Mesendoderm (in vitro differentiated cells): ENCODE measurements at regions not wholly inside any gene's neighbourhood (a gene's known extent, or its start where the extent isn't known, plus 50 kb on each side); places are given as distances from the start of the nearest gene placed in this dataset.

Experiments used
- DNase-seq: peaks from one replicate; pipeline ENCODE4 v3.0.0; 2013
- H2AK5ac ChIP-seq: 2 replicates; pipeline ENCODE4 v1.6.1; 2013; ENCODE audit warnings: low read length, inconsistent platforms
- H2BK120ac ChIP-seq: 2 replicates; pipeline ENCODE4 v1.6.1; 2013; ENCODE audit warnings: low read depth, mild to moderate bottlenecking, low read length, moderate library complexity, mixed read lengths
- H2BK15ac ChIP-seq: replicated peaks from 2 replicates; pipeline ENCODE4 v1.6.1; 2013; ENCODE audit warnings: low read depth, mild to moderate bottlenecking, moderate library complexity
- H2BK5ac ChIP-seq: 2 replicates; pipeline ENCODE4 v1.6.1; 2013; ENCODE audit warnings: low read length, inconsistent platforms
- H3K18ac ChIP-seq: 2 replicates; pipeline ENCODE4 v1.6.1; 2013; ENCODE audit warnings: mild to moderate bottlenecking, low read length, mixed read lengths
- H3K23ac ChIP-seq: one replicate; pipeline ENCODE4 v1.6.1; 2013; ENCODE audit warnings: low read length
- H3K27ac ChIP-seq: 2 replicates; pipeline ENCODE4 v1.5.1; 2013; ENCODE audit warnings: low read depth, mild to moderate bottlenecking, inconsistent platforms, low read length, moderate library complexity
- H3K27me3 ChIP-seq: 2 replicates; pipeline ENCODE4 v1.6.1; 2013; ENCODE audit warnings: low read length, control low read depth, mild to moderate bottlenecking, inconsistent platforms; ENCODE audit not compliant: insufficient read depth, poor library complexity
- H3K36me3 ChIP-seq: 2 replicates; pipeline ENCODE4 v1.6.1; 2013; ENCODE audit warnings: low read length, inconsistent platforms; ENCODE audit not compliant: control insufficient read depth, insufficient read depth
- H3K4ac ChIP-seq: one replicate; pipeline ENCODE4 v1.6.1; 2013; ENCODE audit warnings: low read depth, mild to moderate bottlenecking, low read length, moderate library complexity
- H3K4me1 ChIP-seq: 2 replicates; pipeline ENCODE4 v1.6.1; 2013; ENCODE audit warnings: low read depth, low read length, inconsistent platforms; ENCODE audit not compliant: control insufficient read depth
- H3K4me2 ChIP-seq: 2 replicates; pipeline ENCODE4 v1.6.1; 2013; ENCODE audit warnings: low read length
- H3K4me3 ChIP-seq: 2 replicates; pipeline ENCODE4 v1.5.1; 2013; ENCODE audit warnings: mild to moderate bottlenecking, low read length
- H3K56ac ChIP-seq: one replicate; pipeline ENCODE4 v1.6.1; 2013; ENCODE audit warnings: low read length
- H3K79me1 ChIP-seq: 2 replicates; pipeline ENCODE4 v1.6.1; 2013; ENCODE audit warnings: low read length, inconsistent platforms
- H3K79me2 ChIP-seq: 2 replicates; pipeline ENCODE4 v1.6.1; 2013; ENCODE audit warnings: mild to moderate bottlenecking, low read length; ENCODE audit not compliant: control insufficient read depth, insufficient read depth
- H3K9ac ChIP-seq: 2 replicates; pipeline ENCODE4 v1.6.1; 2013; ENCODE audit warnings: low read length, inconsistent platforms
- H4K5ac ChIP-seq: one replicate; pipeline ENCODE4 v1.6.1; 2013; ENCODE audit warnings: low read length
- H4K8ac ChIP-seq: one replicate; pipeline ENCODE4 v1.6.1; 2013; ENCODE audit warnings: low read depth, mild to moderate bottlenecking, control low read depth, low read length, moderate library complexity
- WGBS: extraction: QIAGEN DNeasy Blood & Tissue Kit; methylation state at CpG from one replicate; pipeline ENCODE4 v1.1.7; 2013; ENCODE audit warnings: low lambda C conversion rate, missing lambda C conversion rate; ENCODE audit not compliant: insufficient coverage; ENCODE audit errors: extremely low coverage; 5-methylcytosine and 5-hydroxymethylcytosine counted together

GRCh38 chr20:11248687-11249638 lies 575.2 kb upstream of the JAG1 start:
- Histone ChIP-seq H4K8ac (no peak overlapping the region), H2BK5ac (peak overlapping the region; percentile 2), H3K36me3 (no peaks in the 10 kb centered on the region), H3K27ac (no peak overlapping the region), H3K18ac (peak overlapping the region; percentile 31), H2AK5ac (no peak overlapping the region), H3K79me2 (no peaks in the 10 kb centered on the region), H3K4me3 (no peak overlapping the region), H2BK15ac (no peak overlapping the region), H4K5ac (no peak overlapping the region), H3K27me3 (no peaks in the 10 kb centered on the region), H3K4ac (no peak overlapping the region), H2BK120ac (peak overlapping the region; percentile 73), H3K79me1 (no peaks in the 10 kb centered on the region), H3K4me2 (no peak overlapping the region), H3K56ac (no peak overlapping the region), H3K23ac (no peak overlapping the region), H3K9ac (no peak overlapping the region), H3K4me1 (peaks cover 16% of the 10 kb centered on the region)
- peak; percentile 97 for DNase-seq
- no CpG with 5 or more reads among the region's 9 CpGs for WGBS

GRCh38 chr20:11249683-11250082 lies 575.9 kb upstream of the JAG1 start:
- Histone ChIP-seq H3K36me3 (no peaks in the 10 kb centered on the region), H3K79me1 (no peaks in the 10 kb centered on the region), H3K23ac (no peak overlapping the region), H3K56ac (no peak overlapping the region), H2BK5ac (no peak overlapping the region), H3K18ac (peak overlapping the region; percentile 31), H2AK5ac (no peak overlapping the region), H3K4me1 (peaks cover 16% of the 10 kb centered on the region), H4K5ac (no peak overlapping the region), H3K27ac (no peak overlapping the region), H3K4ac (no peak overlapping the region), H2BK120ac (no peak overlapping the region), H4K8ac (no peak overlapping the region), H3K27me3 (no peaks in the 10 kb centered on the region), H3K79me2 (no peaks in the 10 kb centered on the region), H3K9ac (no peak overlapping the region), H3K4me2 (no peak overlapping the region), H2BK15ac (no peak overlapping the region), H3K4me3 (no peak overlapping the region)
- DNase-seq, result no peak
- WGBS, result no CpG with 5 or more reads among the region's 2 CpGs

DNA sequence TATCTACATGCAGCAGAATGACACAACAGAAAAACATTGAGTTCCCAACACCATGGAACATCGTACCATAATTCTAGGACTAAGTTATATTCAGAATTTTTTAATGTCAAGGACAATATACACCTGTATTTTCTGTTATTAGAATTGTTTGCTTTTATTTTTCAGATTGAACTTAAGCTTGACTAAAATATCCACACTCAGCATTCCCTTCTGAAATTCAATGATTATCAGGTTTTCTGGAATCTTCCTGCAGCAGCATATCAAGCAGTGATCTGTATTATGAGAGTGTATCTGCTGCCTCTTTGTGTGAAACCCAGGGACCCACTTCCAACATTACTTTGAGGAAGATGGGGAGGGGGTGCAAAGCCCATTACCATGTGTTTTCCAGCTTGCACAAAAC lies 578.6 kb upstream of the JAG1 start:
- H3K4me3 ChIP-seq, result no peak overlapping the region
- H4K5ac ChIP-seq, result no peak overlapping the region
- no peak overlapping the region for H2BK5ac ChIP-seq
- no peak overlapping the region for H3K23ac ChIP-seq
- no peaks in the 10 kb centered on the region for H3K79me1 ChIP-seq
- H2BK15ac ChIP-seq, result no peak overlapping the region
- H3K56ac ChIP-seq, result no peak overlapping the region
- H3K18ac ChIP-seq, result no peak overlapping the region
- peaks cover 14% of the 10 kb centered on the region for H3K4me1 ChIP-seq
- no peaks in the 10 kb centered on the region for H3K36me3 ChIP-seq
- H3K4ac ChIP-seq, result no peak overlapping the region
- H3K27me3 ChIP-seq, result no peaks in the 10 kb centered on the region
- H2AK5ac ChIP-seq, result no peak overlapping the region
- no peak overlapping the region for H4K8ac ChIP-seq
- no peak overlapping the region for H3K27ac ChIP-seq
- DNase-seq, result no peak
- H3K79me2 ChIP-seq, result no peaks in the 10 kb centered on the region
- H3K9ac ChIP-seq, result no peak overlapping the region
- no CpG with 5 or more reads among the region's 1 CpG for WGBS
- H2BK120ac ChIP-seq, result no peak overlapping the region
- H3K4me2 ChIP-seq, result no peak overlapping the region

DNA sequence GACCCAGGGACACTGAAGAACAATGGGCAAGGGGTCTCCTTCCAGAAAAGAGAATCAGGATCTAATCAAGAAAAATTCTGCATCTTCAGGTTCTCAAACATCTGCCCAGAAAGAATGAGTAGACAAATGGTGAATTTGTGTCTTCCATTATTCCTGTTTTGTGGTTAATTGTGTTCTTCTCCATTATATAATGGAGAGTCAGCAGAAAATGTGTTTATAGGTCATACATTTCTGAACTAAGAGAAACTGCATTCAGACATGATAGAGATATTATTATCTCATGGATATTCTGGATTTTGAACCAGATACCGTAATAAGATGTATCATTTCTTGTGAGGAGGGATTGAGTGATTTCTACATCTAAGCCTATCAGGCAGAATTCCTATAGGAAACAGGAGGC lies 581.7 kb upstream of the JAG1 start:
- H3K18ac ChIP-seq, result no peak overlapping the region
- H3K27me3 ChIP-seq, result no peaks in the 10 kb centered on the region
- H3K36me3 ChIP-seq, result no peaks in the 10 kb centered on the region
- H2BK120ac ChIP-seq, result no peak overlapping the region
- H3K79me2 ChIP-seq, result no peaks in the 10 kb centered on the region
- no peaks in the 10 kb centered on the region for H3K4me1 ChIP-seq
- H3K4me3 ChIP-seq, result no peak overlapping the region
- no peak overlapping the region for H4K5ac ChIP-seq
- H2BK5ac ChIP-seq, result no peak overlapping the region
- H2AK5ac ChIP-seq, result no peak overlapping the region
- no peaks in the 10 kb centered on the region for H3K79me1 ChIP-seq
- no peak overlapping the region for H3K9ac ChIP-seq
- no peak overlapping the region for H3K56ac ChIP-seq
- no CpG with 5 or more reads among the region's 1 CpG for WGBS
- no peak overlapping the region for H3K4me2 ChIP-seq
- DNase-seq, result no peak
- H2BK15ac ChIP-seq, result no peak overlapping the region
- no peak overlapping the region for H3K23ac ChIP-seq
- no peak overlapping the region for H3K27ac ChIP-seq
- no peak overlapping the region for H3K4ac ChIP-seq
- H4K8ac ChIP-seq, result no peak overlapping the region

- Histone ChIP-seq H2BK15ac (no peak overlapping the region), H3K18ac (no peak overlapping the region), H2BK5ac (no peak overlapping the region), H3K4me2 (no peak overlapping the region), H3K4ac (no peak overlapping the region), H3K79me2 (no peaks in the 10 kb centered on the region), H2AK5ac (no peak overlapping the region), H4K8ac (no peak overlapping the region), H3K36me3 (no peaks in the 10 kb centered on the region), H4K5ac (no peak overlapping the region), H3K4me1 (no peaks in the 10 kb centered on the region), H3K4me3 (no peak overlapping the region), H3K9ac (no peak overlapping the region), H3K27me3 (no peaks in the 10 kb centered on the region), H3K27ac (no peak overlapping the region), H3K56ac (no peak overlapping the region), H2BK120ac (no peak overlapping the region), H3K23ac (no peak overlapping the region), H3K79me1 (no peaks in the 10 kb centered on the region)
- no peak for DNase-seq
Measured at GRCh38 chr20:11255860-11256259, 582.1 kb upstream of the JAG1 start.

DNA sequence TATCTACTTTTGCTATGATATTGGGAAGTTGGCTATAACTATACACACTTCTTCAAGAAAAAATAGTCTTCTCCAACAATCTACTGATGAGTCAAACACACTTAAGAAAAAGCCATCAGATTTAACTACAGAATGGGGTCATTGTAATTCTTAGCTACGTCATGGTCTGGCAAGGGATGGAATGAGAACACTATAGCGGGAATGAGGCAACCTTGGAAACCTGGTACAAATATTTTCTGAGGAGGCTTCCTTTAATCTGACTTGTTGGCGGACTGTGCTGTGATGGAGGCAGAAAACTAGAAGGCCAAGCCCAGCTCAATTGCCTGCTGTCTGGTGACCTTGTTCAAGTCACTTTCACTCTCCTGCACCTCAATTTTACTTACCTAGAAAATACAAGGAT lies 586.8 kb upstream of the JAG1 start:
- H3K4me1 ChIP-seq, result peaks cover 5% of the 10 kb centered on the region

More for the DNA sequence above, 586.8 kb upstream of the JAG1 start:
- H3K79me2 ChIP-seq, result no peaks in the 10 kb centered on the region
- no peak overlapping the region for H3K18ac ChIP-seq
- no peak for DNase-seq
- H3K27ac ChIP-seq, result no peak overlapping the region
- no peaks in the 10 kb centered on the region for H3K36me3 ChIP-seq
- H3K23ac ChIP-seq, result no peak overlapping the region
- no peak overlapping the region for H2BK5ac ChIP-seq
- no peak overlapping the region for H3K4me3 ChIP-seq
- no peak overlapping the region for H4K8ac ChIP-seq
- no peaks in the 10 kb centered on the region for H3K27me3 ChIP-seq
- H2BK15ac ChIP-seq, result no peak overlapping the region
- H3K79me1 ChIP-seq, result no peaks in the 10 kb centered on the region
- no peak overlapping the region for H3K9ac ChIP-seq
- H4K5ac ChIP-seq, result no peak overlapping the region
- no peak overlapping the region for H2AK5ac ChIP-seq
- H3K56ac ChIP-seq, result no peak overlapping the region
- no peak overlapping the region for H2BK120ac ChIP-seq
- WGBS, result no CpG with 5 or more reads among the region's 3 CpGs
- no peak overlapping the region for H3K4me2 ChIP-seq
- no peak overlapping the region for H3K4ac ChIP-seq
